SK-N-SH (cell line): ENCODE measurements at regions not wholly inside any gene's neighbourhood (a gene's known extent, or its start where the extent isn't known, plus 50 kb on each side); places are given as distances from the start of the nearest gene placed in this dataset.

Experiments used
- CTCF ChIP-seq: fragments of 200-600 bp; sonication (generic); IDR thresholded peaks from 2 replicates; pipeline ENCODE4 v1.6.1; 2017; ENCODE audit warnings: antibody characterized with exemption, mild to moderate bottlenecking, moderate library complexity
- NRF1 ChIP-seq: IDR thresholded peaks from 2 replicates; pipeline ENCODE4 v1.6.1; 2012; ENCODE audit warnings: low read depth, mild to moderate bottlenecking, low read length

GRCh38 chr12:127060310-127060847, 1206.6 kb upstream of the TMEM132C start:
- no peak for TF ChIP-seq CTCF
- no peak for TF ChIP-seq NRF1
